ENCODE measurements at regions not wholly inside any gene's neighbourhood (a gene's known extent, or its start where the extent isn't known, plus 50 kb on each side); places are given as distances from the start of the nearest gene placed in this dataset.
A peak's percentile ranks its signal among the peaks of the same experiment; 100 is the strongest.
"Not testable (repeated sequence)": the region's sequence is repeated elsewhere in the genome, so short reads cannot be mapped to it uniquely, and the experiment has no call there.

GRCh38 chr11:56845121-56845732 is 96.7 kb upstream of the OR9G4 start:
- Histone ChIP-seq H3K4me3 (no peak overlapping the region), H3K27ac (no peak overlapping the region), H3K4me1 (peaks cover 0 to 3% (median 0%) of the 10 kb centered on the region in 3 donors), H3K27me3 (no peaks in the 10 kb centered on the region), H3K9me3 (no peaks in the 10 kb centered on the region), H3K36me3 (no peaks in the 10 kb centered on the region)
- DNase-seq (peak in 2 of 6 donors; percentile 10 to 54), ATAC-seq (no peak), FAIRE-seq (no peak)
- TF ChIP-seq, protein P1, sequence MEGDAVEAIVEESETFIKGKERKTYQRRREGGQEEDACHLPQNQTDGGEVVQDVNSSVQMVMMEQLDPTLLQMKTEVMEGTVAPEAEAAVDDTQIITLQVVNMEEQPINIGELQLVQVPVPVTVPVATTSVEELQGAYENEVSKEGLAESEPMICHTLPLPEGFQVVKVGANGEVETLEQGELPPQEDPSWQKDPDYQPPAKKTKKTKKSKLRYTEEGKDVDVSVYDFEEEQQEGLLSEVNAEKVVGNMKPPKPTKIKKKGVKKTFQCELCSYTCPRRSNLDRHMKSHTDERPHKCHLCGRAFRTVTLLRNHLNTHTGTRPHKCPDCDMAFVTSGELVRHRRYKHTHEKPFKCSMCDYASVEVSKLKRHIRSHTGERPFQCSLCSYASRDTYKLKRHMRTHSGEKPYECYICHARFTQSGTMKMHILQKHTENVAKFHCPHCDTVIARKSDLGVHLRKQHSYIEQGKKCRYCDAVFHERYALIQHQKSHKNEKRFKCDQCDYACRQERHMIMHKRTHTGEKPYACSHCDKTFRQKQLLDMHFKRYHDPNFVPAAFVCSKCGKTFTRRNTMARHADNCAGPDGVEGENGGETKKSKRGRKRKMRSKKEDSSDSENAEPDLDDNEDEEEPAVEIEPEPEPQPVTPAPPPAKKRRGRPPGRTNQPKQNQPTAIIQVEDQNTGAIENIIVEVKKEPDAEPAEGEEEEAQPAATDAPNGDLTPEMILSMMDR (IDR thresholded peaks at IDR 0.05) = no peak
- intact Hi-C loops (cut with DNase I) = loop anchor here in 1 of 3 donors (10.0 kb wide), 1 partner anchor 410 kb away; no protein-coding TSS in a partner anchor
- WGBS, 2 donors = 76 to 89% methylated on average over 19 to 20 of the region's 20 CpGs

GRCh38 chr11:56843816-56844215 is 95.3 kb upstream of the OR9G4 start:
- intact Hi-C loops (cut with DNase I) = loop anchor here in 2 of 3 donors (5.0 to 10.0 kb wide), 2 partner anchors 398 to 411 kb away; no protein-coding TSS in a partner anchor
- Histone ChIP-seq H3K27me3 (no peaks in the 10 kb centered on the region), H3K4me1 (peaks cover 0 to 3% (median 0%) of the 10 kb centered on the region in 3 donors), H3K9me3 (no peaks in the 10 kb centered on the region), H3K27ac (no peak overlapping the region), H3K36me3 (no peaks in the 10 kb centered on the region), H3K4me3 (no peak overlapping the region)
- WGBS, 2 donors = 61 to 73% methylated on average over 2 of the region's 2 CpGs
- TF ChIP-seq, protein P1 (IDR thresholded peaks at IDR 0.05) = no peak
- ATAC-seq (no peak), FAIRE-seq (no peak), DNase-seq (no peak)

DNA sequence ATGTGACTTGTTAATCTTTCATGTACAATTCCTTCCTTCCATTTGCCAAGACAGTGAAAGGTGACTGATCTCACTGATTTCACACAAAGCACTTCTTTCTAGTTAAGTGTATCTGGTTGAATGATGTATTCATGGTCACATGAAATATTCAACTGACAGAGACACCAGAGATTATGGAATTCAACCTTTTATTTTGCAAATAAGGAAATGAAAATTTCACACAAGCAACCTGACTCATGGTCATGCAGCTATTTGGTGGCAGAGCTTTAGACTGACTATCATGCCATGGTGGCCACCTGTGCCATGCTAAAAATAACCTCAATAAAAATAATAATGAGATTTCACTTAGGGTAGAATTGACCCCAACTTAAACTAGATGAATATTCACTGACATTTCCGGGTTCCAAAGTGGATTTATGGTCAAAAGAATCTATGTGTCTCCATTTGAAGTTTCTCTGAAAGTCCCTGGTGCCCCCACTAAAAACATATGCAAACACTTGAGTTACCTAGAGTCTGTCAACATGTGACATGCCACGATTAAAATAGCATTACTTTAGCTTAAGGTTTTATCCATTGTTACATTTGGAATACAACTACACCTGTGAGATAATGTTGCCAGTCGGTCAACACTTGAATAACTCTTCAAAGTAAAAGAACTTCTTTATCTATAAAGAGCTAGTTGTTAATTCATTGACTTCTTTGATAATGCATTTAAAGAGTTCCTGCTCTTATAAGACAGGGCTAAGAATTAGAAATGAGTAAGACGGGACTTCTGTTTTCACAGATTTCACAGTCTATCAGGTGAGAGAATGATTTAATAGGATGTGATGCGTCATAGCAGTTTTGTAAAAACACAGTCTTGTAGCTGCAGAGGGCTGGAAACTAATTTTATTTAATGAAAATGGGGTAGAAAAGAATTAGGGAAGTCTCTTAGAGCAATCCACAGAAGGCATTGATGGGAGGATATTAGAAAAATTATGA is 94.6 kb upstream of the OR9G4 start:
- Histone ChIP-seq H3K9me3 (no peaks in the 10 kb centered on the region), H3K27me3 (no peaks in the 10 kb centered on the region), H3K27ac (no peak overlapping the region), H3K4me3 (no peak overlapping the region), H3K36me3 (no peaks in the 10 kb centered on the region), H3K4me1 (peaks cover 0 to 3% (median 0%) of the 10 kb centered on the region in 3 donors)
- DNase-seq (no peak), ATAC-seq (peak in 1 of 4 donors; percentile 38), FAIRE-seq (no peak)
- TF ChIP-seq, protein P1 (IDR thresholded peaks at IDR 0.05) = no peak
- intact Hi-C loops (cut with DNase I) = loop anchor here in 2 of 3 donors (5.0 to 10.0 kb wide), 2 partner anchors 399 to 412 kb away; no protein-coding TSS in a partner anchor
- WGBS, 2 donors = 42 to 45% methylated on average over 5 of the region's 5 CpGs

DNA sequence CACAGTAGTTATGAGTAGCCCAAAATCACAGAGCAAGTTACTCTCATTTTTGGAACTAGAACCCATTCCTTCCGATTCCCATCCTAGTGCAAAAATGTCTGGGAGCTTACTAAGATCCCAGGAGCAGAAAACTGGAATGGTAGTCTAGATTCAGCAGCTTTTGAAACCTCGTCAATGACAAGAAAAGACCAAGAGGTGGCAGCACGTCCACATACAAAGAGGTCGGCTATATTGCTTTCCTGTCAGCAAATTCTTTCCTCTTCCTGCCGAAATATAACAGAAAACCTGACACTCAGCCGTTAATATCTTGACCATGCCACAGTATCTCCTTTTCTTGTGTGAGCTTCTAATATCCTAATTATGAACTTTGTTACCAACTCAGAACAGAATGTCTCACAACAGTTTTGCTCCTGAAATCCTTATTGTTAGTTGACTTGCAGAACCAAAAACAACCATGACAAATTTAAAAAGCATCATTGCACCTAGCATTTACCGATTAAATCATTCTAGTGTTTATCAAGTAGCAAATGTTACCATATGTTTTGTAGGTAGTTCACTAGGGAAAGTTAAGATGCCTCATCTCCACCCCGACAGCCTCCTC is 92.8 kb upstream of the OR9G4 start:
- no peaks in the 10 kb centered on the region for H3K9me3 ChIP-seq
- TF ChIP-seq, protein P1 (IDR thresholded peaks at IDR 0.05) = peak; percentile 32 to 57 (median 42)
- no peak overlapping the region for H3K27ac ChIP-seq
- H3K36me3 ChIP-seq = no peaks in the 10 kb centered on the region
- ATAC-seq (peak in 3 of 4 donors; percentile 85 to 88 (median 85)), FAIRE-seq (peak; percentile 29), DNase-seq (peak in 3 of 6 donors; percentile 12 to 62 (median 27))
- no peaks in the 10 kb centered on the region for H3K27me3 ChIP-seq
- H3K4me1 ChIP-seq = peaks cover 0 to 3% (median 0%) of the 10 kb centered on the region in 3 donors
- WGBS, 2 donors = 13 to 15% methylated on average over 8 of the region's 8 CpGs
- no peak overlapping the region for H3K4me3 ChIP-seq
- intact Hi-C loops (cut with DNase I) = loop anchor here in 2 of 3 donors (5.0 to 10.0 kb wide), 2 partner anchors 401 to 413 kb away; no protein-coding TSS in a partner anchor

DNA sequence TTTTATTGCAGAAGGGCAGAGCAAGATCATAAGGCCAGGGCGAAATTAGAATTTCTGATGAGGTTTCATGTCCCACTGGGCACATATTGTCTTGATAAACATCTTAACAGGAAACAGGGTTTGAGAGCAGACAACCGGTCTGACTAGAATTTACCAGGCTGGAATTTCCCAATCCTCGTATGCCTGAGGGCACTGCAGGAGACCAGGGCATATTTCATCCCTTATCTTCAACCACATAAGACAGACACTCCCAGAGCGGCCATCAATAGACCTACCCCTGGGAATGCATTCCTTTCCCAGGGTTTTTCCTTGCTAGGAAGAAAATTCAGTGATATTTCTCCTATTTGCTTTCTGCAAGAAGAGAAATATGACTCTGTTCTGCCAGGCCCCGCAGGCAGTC is 78.9 kb upstream of the OR9G4 start:
- 60 to 67% methylated on average over 5 of the region's 5 CpGs for WGBS, 2 donors
- H3K9me3 ChIP-seq; H3K4me3 ChIP-seq; H3K27me3 ChIP-seq; H3K27ac ChIP-seq; intact Hi-C loops (cut with DNase I); FAIRE-seq; DNase-seq; H3K36me3 ChIP-seq; H3K4me1 ChIP-seq; ATAC-seq: not testable (repeated sequence)
